OCI-LY1 (cell line): ENCODE measurements at regions not wholly inside any gene's neighbourhood (a gene's known extent, or its start where the extent isn't known, plus 50 kb on each side); places are given as distances from the start of the nearest gene placed in this dataset.

Experiments used
- EZH2 ChIP-seq: fragments of 200-600 bp; sonication (generic), shearing (Covaris generic); IDR thresholded peaks from 2 replicates; pipeline ENCODE4 v1.8.0; 2017; ENCODE audit warnings: borderline replicate concordance, mixed run types, mild to moderate bottlenecking, antibody characterized with exemption, low read length, moderate library complexity, mixed read lengths
- TF ChIP-seq, protein P1 (sequence below): fragments of 200-600 bp; sonication (generic), shearing (Covaris generic); IDR thresholded peaks from 2 replicates; pipeline ENCODE4 v1.5.1; 2017; ENCODE audit warnings: mild to moderate bottlenecking, antibody characterized with exemption, low read length, moderate library complexity, mixed read lengths

- TF ChIP-seq, protein P1, sequence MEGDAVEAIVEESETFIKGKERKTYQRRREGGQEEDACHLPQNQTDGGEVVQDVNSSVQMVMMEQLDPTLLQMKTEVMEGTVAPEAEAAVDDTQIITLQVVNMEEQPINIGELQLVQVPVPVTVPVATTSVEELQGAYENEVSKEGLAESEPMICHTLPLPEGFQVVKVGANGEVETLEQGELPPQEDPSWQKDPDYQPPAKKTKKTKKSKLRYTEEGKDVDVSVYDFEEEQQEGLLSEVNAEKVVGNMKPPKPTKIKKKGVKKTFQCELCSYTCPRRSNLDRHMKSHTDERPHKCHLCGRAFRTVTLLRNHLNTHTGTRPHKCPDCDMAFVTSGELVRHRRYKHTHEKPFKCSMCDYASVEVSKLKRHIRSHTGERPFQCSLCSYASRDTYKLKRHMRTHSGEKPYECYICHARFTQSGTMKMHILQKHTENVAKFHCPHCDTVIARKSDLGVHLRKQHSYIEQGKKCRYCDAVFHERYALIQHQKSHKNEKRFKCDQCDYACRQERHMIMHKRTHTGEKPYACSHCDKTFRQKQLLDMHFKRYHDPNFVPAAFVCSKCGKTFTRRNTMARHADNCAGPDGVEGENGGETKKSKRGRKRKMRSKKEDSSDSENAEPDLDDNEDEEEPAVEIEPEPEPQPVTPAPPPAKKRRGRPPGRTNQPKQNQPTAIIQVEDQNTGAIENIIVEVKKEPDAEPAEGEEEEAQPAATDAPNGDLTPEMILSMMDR, result no peak
- TF ChIP-seq EZH2, result no peak
These were observed 186.7 kb upstream of the PDE3A start for GRCh38 chr12:20181416-20182180.
